ENCODE measurements at regions not wholly inside any gene's neighbourhood (a gene's known extent, or its start where the extent isn't known, plus 50 kb on each side); places are given as distances from the start of the nearest gene placed in this dataset.

DNA sequence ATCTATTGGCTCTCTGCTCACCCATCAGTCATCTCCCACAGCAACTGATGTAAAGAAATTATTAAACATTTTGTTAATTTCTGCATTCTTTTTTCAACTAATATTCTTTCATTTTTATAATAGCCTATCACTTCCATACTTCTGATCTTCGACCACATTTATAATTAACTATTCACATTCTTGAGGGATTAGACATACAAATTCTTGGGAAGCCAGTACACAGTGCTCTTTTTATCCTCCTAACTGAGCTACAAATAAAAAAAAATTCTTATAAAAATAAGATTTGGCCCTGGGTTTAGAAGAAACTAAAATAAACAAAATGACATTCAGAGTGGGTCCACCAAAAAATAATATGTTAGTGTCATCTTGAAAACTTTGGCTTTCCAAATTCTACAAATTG lies 103.7 kb upstream of the ITGA1 start:
- H3K36me3 ChIP-seq (ENCODE audit: control insufficient read depth, insufficient read depth, low read length) = no peaks in the 10 kb centered on the region
- TF ChIP-seq, protein P1, sequence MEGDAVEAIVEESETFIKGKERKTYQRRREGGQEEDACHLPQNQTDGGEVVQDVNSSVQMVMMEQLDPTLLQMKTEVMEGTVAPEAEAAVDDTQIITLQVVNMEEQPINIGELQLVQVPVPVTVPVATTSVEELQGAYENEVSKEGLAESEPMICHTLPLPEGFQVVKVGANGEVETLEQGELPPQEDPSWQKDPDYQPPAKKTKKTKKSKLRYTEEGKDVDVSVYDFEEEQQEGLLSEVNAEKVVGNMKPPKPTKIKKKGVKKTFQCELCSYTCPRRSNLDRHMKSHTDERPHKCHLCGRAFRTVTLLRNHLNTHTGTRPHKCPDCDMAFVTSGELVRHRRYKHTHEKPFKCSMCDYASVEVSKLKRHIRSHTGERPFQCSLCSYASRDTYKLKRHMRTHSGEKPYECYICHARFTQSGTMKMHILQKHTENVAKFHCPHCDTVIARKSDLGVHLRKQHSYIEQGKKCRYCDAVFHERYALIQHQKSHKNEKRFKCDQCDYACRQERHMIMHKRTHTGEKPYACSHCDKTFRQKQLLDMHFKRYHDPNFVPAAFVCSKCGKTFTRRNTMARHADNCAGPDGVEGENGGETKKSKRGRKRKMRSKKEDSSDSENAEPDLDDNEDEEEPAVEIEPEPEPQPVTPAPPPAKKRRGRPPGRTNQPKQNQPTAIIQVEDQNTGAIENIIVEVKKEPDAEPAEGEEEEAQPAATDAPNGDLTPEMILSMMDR (IDR thresholded peaks at IDR 0.05; ENCODE audit: insufficient read depth, low read length, poor library complexity, severe bottlenecking) = no peak
- no peaks in the 10 kb centered on the region for H3K27me3 ChIP-seq (ENCODE audit: control insufficient read depth, insufficient read depth, low read length)
- DNase-seq (ENCODE audit: low read depth) = no peak
- no peak overlapping the region for H3K4me3 ChIP-seq (ENCODE audit: low read depth, low read length)

DNA sequence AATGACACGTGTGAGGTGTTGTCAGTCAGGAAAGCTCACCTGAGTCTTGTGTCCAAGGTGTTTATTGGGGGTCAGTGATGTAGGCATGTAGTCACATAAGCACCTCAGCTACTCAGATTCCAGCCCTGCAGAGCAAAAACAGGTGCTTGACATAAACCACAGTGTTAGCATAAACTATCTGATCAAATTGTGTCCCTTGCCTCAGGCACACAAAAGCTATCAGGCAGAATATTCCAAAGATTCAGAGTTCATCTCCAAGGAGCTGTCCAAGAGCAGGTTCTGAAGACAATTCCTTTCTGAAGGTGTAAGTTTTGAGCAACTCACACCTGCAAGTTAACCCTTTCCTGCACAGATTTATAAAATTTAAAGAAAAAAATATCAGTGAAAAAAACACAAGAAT lies 102.2 kb upstream of the ITGA1 start:
- Histone ChIP-seq H3K27me3 (ENCODE audit: control insufficient read depth, insufficient read depth, low read length) (no peaks in the 10 kb centered on the region), H3K36me3 (ENCODE audit: control insufficient read depth, insufficient read depth, low read length) (no peaks in the 10 kb centered on the region), H3K4me3 (ENCODE audit: low read depth, low read length) (no peak overlapping the region)
- TF ChIP-seq, protein P1 (IDR thresholded peaks at IDR 0.05; ENCODE audit: insufficient read depth, low read length, poor library complexity, severe bottlenecking) = no peak
- DNase-seq (ENCODE audit: low read depth) = no peak

DNA sequence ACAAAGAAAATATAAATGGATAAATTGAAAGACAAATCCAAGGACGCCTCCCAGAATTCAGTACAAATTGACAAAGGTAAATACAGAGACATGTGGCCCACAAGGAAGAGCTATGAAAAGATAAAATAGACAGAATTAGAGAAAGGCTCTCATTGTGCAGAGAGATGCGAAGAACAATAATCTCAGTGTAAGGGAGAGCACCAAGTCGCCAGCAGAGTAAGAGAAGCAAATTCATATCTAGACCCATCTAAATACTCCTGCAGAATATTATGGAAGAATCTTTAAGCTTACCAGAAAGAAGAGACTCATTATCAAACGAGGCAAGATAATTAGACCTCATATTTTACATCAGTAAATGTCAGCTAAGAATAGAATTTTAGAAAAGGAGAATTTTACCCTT lies 101.7 kb upstream of the ITGA1 start:
- H3K27me3 ChIP-seq (ENCODE audit: control insufficient read depth, insufficient read depth, low read length) = no peaks in the 10 kb centered on the region
- H3K36me3 ChIP-seq (ENCODE audit: control insufficient read depth, insufficient read depth, low read length) = no peaks in the 10 kb centered on the region
- TF ChIP-seq, protein P1 (IDR thresholded peaks at IDR 0.05; ENCODE audit: insufficient read depth, low read length, poor library complexity, severe bottlenecking) = no peak
- no peak for DNase-seq (ENCODE audit: low read depth)
- no peak overlapping the region for H3K4me3 ChIP-seq (ENCODE audit: low read depth, low read length)

DNA sequence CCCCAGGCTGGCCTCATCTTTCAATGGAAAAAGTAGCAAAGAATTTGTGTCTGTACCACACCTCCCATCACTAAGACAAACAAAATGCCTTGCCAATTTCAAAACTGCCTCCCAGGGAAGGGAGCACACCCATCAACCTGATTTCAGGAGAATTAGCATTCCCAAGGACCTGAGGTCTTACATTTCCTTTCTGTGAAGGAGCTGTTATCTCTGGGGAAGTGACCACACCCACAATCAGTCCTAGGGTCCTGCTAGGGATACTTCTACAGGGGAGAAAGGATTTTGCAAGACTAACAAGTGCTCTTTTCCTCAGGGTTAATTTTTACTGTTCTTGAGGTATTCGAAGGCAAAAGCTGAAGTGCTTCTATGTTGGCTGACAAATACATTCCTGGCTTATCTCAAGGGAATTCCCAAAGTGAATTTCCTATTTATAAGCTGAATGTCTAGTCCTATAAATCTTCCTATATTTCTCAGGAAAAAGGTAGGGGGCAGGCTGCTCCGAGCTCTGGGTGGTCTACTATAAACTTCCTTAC lies 97.4 kb upstream of the ITGA1 start:
- no peak overlapping the region for H3K4me3 ChIP-seq (ENCODE audit: low read depth, low read length)
- TF ChIP-seq, protein P1 (IDR thresholded peaks at IDR 0.05; ENCODE audit: insufficient read depth, low read length, poor library complexity, severe bottlenecking) = no peak
- no peak for DNase-seq (ENCODE audit: low read depth)

DNA sequence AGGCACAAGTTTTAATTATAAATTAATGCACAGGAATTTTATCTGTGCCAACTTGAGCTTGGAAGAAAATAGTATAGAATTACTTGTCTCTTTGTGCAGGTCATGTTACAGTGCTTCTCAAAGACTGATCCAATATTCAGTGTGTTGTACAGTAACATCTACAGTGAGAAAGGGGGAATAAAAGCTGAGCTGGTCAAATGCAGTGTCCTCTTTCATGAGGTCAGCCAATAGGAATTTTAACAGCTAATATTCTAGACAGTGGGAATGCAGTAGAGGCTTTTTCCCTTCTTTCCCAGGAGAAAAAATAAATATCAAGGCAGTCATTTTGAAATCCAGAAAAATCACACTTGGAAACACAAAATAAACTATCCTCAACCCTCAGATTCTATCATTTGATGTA lies 95.7 kb upstream of the ITGA1 start:
- no peak for DNase-seq (ENCODE audit: low read depth)

More for the DNA sequence above, 97.4 kb upstream of the ITGA1 start:
- no peaks in the 10 kb centered on the region for H3K27me3 ChIP-seq (ENCODE audit: control insufficient read depth, insufficient read depth, low read length)
- no peaks in the 10 kb centered on the region for H3K36me3 ChIP-seq (ENCODE audit: control insufficient read depth, insufficient read depth, low read length)

DNA sequence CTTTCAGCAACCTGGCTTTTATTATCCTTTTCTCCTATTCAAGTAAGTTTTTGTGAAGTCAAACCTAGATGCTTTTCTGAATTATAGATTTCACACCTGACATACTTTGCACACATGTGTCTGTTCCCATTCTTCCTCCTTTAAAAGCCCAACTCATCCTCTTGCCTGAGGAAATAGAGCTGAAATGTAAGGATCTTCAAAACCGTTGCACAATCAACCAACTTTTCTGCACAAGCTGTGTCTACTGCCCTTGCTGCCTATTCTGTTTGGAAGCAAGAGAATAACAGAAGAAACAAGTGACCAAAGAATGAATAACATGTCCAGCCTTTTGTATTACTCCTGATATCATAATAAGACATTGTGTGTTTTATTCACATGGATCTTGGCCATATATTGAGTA lies 95.1 kb upstream of the ITGA1 start:
- DNase-seq (ENCODE audit: low read depth) = no peak
- no peaks in the 10 kb centered on the region for H3K36me3 ChIP-seq (ENCODE audit: control insufficient read depth, insufficient read depth, low read length)
- TF ChIP-seq, protein P1 (IDR thresholded peaks at IDR 0.05; ENCODE audit: insufficient read depth, low read length, poor library complexity, severe bottlenecking) = no peak
- no peaks in the 10 kb centered on the region for H3K27me3 ChIP-seq (ENCODE audit: control insufficient read depth, insufficient read depth, low read length)
- H3K4me3 ChIP-seq (ENCODE audit: low read depth, low read length) = no peak overlapping the region

More for the DNA sequence above, 95.7 kb upstream of the ITGA1 start:
- Histone ChIP-seq H3K36me3 (ENCODE audit: control insufficient read depth, insufficient read depth, low read length) (no peaks in the 10 kb centered on the region), H3K4me3 (ENCODE audit: low read depth, low read length) (no peak overlapping the region), H3K27me3 (ENCODE audit: control insufficient read depth, insufficient read depth, low read length) (no peaks in the 10 kb centered on the region)
- TF ChIP-seq, protein P1 (IDR thresholded peaks at IDR 0.05; ENCODE audit: insufficient read depth, low read length, poor library complexity, severe bottlenecking) = no peak

Measured in kidney epithelial cell (primary cell).